SK-MEL-5 (cell line): ENCODE measurements at regions not wholly inside any gene's neighbourhood (a gene's known extent, or its start where the extent isn't known, plus 50 kb on each side); places are given as distances from the start of the nearest gene placed in this dataset.

Experiments used
- DNase-seq: peaks from one replicate; pipeline ENCODE4 v3.0.0-alpha.2; 2016; ENCODE audit warnings: low read depth, low spot score
- in situ Hi-C: cut with HindIII; loops from 2 replicates; pipeline ENCODE4 v1.10.0; 2016; ENCODE audit warnings: low sequenced_read_pairs, high pct_unique_total_duplicates, low pct_unique_long_range_greater_than_20kb

DNA sequence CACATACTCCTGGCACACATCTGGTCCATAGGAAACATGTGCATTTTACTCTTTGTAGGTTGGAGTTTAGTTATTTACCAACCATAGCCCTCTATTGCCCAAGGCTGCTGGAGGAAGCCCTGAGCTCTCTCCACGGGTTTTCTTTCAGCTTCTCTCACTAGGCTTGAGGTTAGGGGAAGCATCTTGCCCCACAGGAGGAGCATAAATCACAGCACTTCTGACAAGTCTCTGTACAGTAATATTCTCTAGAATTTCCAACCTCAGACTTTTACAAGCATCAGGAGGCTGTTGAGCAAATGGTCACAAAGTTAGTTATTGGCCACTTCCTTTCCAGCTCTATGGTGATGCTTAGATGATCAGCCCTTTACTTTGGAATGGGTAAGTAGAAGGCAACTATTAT is 122.9 kb upstream of the GLI3 start:
- no peak for DNase-seq
- in situ Hi-C loops, result no loop called here

DNA sequence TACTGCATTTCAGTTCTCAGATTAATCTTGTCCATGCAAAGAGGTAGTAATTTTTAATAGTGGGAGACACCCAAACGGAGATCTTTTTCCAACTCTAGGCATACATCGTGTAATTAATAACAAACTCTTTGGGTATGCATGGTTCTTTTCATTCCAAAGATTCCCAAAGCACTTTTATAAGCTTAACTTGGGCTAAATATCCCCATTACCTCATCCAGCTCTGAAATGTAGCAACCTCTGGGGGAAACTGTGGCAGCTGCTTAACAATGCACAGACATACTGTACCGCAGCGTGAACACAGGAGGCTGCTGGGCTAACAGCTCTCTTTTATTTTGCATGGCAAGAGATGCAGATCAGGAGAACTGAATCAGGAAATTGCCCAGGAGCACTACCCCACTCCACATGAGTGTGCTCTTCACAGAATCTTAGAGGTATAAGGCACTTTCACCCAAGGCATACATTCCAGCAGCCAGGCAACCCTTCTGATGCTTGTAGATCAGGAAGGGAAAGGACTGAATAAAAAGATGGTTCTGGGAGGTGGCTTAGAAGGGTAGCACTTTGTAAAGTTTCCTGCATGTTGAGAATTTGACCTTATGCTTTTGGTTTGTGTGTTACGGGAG is 114.4 kb upstream of the GLI3 start:
- in situ Hi-C loops, result no loop called here
- no peak for DNase-seq

DNA sequence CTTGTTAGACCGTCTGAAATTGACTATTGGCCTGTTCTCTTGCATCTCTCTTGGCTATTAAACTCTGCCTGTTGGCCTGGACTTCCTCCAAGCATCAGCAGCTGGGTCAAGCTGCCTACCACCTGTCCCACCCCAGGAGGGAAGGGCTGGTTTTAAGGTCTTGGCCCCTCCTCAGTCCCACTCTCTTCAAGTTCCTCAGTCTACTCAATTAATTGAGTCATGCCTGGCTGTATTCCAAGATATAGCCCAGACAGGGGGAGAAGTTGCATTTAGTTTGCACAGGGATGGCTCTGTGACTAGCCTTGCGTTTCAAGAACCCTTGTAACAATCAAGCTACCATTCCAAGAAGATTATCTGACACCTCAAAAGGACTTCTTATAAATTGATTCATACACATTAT is 113.8 kb upstream of the GLI3 start:
- DNase-seq, result no peak
- in situ Hi-C loops, result no loop called here

DNA sequence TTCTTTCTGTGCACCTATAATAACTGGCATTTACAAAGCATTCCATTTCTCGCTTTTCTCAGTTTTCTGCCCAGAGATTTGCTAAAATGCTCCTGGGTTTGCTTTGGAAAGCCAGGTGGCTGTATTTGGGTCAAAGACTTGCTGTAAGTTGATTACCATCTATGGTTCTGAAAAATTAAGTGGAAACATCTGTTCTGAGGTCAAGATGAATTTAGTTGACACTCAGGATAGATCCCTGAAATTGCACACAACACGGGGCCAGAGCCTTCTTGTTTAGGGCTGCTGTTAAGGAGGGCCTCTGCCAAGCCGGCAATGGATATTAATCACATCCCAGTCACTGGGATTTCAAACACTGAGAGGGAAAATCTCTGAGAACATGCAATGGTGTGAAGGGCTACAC is 111.6 kb upstream of the GLI3 start:
- DNase-seq, result no peak
- in situ Hi-C loops, result no loop called here

DNA sequence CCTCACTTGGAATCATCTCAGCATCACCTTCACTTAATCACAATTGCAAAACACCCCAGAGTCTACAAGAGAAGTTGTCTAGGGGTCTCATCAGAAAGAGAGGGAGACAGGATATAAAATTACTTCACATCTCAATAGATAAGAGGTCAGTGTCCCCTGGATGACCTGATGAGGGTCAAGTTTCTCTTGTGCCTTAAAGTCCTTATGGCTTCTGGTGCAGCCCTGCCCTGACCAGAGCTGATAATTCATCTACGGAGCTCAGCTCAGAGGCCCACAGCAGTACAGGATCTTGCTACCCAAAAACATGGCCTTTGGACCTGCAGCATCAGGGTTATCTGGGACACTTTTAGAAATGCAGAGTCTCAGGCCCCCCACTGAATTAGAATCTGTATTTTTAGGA is 111.1 kb upstream of the GLI3 start:
- in situ Hi-C loops, result no loop called here
- DNase-seq, result no peak

DNA sequence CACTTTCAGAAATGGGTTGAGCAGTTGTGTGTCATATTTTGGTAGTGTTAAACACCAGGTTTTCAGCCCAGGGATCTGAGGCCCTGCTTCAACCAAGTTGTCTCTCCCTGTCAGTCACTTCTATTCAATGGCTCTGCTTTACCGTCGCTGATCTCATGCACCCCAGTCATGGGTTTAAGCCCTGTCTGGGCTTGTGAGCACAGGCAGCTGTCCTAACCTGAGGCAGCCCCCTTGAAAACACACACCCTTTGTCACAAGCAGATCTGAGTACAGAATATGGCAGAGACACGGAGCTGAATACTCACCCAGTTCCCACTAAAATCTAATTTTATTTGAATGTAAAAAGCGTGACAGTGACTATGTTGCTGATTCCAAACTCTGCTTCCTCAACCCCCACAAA is 110.6 kb upstream of the GLI3 start:
- in situ Hi-C loops, result no loop called here
- peak; percentile 37 for DNase-seq

DNA sequence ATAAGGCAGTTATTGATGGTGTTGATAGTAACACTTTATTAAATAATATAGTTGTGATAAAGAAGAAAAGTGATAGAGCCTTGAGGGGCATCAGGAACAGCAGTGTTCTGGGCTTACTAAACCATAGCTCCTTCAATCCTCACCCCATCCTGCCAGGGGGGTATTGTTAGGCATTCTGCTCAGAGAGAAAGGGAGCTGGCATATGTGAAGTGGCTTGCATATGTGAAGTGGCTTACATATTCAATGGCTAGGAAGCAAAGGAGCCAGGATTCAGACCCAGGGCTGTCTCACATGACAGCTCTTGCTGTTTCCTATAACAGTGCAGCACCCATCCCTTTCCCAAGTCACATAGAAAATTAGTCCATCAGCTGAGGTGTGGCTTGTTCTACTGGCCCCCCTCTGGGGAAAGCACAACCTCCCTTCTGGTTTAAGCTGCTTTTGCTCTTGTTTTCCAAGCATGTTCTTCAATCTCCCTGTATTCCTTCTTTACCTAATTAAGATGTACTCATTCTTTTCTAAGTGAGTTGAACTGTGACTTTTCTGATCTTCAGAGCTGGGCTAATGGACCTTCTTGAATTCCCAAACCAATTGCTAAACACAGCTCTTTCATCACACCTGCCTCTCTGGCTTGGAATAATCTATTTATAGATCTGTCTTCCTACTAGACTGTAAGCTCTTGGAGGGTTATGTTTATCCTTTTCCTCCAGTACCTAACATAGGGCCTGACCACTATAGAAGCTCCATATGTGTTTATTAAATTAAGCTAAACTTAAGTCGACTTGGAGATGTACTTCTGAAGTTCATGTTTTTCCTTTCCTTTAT is 108.7 kb upstream of the GLI3 start:
- no peak for DNase-seq
- in situ Hi-C loops, result no loop called here

DNA sequence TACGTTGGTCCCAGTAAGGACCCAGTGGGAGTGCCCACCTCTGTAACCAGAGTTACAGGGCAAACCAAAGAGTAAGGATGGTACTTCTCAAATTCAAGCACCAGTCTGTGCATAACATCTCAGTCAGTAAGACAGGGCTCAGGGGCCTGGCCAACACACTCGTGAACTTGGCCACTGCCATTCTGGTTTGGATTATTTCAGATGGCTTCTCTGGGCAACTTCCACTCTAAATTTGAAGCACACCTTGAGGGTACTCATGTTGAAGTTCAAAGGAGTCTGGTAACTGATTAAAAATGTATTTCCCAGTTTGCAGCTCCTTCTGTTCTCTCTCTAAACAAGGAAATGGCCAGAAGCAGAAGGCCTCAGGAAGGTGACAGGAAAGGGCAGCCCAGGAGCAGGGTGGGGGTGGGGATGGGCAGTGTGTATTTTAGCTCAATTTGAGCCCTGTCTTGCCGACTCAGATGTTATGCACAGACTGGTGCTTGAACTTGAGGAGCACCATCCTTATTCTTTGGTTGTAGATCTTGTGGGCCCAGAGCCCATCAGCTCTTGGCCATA is 107.3 kb upstream of the GLI3 start:
- in situ Hi-C loops, result no loop called here
- DNase-seq, result no peak

DNA sequence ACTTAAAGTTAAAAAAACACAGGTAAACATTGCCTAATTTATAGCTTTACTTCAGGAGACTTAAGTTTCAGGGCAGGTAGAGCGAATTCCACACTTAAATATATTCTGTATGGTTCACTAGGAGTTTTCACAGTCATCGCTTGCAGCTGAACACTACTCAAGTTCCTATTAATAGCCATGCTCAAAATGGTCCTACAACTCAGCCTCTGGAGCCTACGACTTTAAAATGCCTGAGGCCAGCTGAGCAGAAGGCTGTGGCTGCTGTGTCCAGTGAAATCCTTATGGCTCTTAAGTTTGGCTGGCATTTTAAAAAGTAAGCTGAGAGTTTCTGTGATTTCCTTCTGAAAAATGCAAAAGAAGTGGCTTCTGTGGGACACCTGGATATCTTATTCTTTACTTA is 105.4 kb upstream of the GLI3 start:
- in situ Hi-C loops, result no loop called here
- no peak for DNase-seq

DNA sequence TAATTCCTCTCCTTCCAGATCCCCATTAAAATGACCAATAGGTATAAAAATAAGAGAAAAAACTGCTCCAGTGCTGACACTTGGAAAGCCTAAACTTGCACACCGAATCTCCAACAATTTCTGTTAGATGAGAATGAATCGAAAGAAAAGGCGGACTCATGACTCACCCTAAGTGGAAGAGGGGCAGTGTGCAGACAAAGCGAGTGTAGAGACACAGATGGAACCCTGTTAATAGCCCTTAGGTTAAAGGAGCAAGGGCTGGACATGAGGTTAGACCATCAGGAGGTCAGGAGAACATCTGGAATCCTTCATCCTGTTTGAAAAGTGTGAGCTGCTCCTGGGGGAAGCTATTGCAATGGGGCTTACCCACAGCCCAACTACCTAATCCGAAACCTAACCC is 103.4 kb upstream of the GLI3 start:
- in situ Hi-C loops, result no loop called here
- DNase-seq, result no peak

DNA sequence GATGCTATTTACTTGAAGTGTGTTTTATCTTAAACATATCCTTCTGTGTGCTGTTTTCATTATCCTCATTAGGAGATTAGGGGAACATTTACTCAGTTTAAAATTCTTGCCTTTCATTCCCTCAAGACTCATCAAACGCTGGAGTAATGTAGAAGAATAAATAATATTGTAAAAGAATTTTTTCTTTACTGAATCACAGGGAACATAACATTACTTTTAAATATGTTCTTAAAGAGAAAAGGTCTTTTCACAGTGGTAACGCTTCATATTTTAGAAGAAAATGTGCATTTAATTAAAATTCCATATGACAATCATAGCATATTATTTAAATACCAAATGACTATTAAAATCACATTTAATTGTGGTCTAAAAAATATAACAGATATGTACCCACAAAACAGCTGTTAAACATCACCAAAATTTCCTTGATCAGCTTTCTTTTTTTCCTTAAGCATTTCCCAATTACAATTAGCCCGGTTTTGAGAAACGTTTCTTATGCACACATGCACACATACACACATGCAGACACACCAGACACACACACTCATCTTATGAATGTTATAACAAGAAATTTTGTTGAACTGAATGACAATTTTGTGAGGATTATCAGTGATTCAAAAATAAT is 102.0 kb upstream of the GLI3 start:
- no peak for DNase-seq
- in situ Hi-C loops, result no loop called here

DNA sequence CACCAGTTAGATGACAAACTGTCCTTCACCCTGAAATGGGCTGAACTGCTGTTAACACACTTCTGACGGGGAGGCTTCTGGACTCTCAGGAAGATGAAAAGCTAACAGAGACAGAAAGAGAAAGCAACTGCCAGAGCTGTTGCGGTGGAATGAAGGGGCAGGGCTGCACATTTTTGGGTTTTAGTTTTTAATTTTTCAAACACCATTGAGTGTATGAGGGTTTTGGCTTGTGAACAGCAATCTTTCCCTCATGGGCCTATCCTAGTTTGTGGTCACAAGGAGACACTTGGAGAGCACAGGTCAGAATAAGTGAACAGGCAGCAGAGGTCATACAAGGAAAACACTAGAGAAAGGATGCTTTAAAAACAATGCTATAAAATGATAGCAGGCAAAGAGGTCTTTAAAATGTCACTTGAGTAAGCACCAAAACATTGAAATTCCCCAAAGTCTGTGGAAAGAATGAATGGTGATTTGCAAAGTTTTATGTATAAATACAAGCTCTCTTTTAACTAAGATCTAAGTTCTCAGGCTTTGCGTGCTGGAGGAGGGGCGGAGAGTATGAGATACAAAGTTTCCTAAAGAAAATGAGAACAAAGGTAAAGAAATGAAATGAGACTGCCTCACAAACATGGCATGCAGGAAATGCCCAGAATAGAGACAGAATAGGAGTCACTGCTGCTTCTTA is 101.4 kb upstream of the GLI3 start:
- no peak for DNase-seq
- in situ Hi-C loops, result no loop called here

DNA sequence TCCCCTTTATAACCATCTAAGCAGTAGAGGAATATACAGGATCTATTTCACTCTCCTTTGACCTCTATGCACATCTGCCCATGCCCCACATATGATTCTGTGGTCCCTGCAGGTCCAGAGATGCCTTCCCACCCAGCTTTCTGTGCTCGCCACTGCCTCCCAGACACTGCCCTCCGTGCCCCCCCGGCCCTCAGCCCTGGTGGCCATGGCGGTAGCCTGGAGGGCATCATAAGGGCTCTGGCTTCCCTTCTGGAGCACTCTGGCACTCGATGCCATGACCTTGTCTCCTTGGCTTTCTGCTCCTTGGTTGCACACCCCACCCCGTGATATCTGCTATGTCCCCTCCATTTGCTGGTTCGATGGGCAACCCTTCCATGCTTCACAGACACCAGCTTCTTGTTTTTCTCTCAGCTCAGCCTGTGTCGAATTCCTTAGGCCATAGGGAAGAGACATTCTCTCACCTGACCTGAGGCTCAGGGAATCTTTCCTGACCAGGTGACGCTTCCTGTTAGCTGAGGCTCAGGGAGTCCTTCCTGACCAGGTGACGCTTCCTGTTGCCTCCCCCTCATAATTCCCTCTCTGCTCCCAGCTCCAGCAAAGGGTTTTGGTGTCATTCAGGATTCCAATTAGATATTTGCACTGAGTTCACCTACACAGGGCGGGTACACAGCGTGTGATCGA is 100.4 kb upstream of the GLI3 start:
- in situ Hi-C loops, result no loop called here
- no peak for DNase-seq

DNA sequence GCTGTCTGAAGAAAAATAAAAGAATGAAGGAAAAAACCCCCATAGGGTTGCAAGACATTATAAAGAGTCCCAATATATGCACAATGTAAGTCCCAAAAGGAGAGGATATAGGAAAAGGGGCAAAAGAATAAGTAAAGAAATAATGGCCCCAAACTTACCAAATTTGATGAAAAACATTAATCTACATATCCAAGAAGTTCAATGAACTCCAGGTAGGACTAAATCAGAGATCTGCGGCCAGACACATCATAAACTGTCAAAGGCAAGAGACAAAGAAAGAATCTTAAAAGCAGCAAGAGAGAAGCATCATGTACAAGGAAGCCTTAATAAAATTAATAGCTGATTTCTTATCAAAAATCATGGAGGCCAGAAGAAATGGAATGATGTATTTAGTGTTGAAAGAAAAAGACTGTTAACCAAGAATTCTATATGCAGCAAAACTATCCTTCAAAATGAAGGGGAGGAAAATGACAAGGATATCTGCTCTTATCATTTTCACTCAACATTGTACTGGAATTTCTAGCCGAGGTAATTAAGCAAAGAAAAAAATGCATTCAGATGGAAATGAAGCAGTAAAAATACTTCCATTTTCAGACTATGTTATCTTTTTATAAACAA is 95.7 kb upstream of the GLI3 start:
- in situ Hi-C loops, result no loop called here

DNA sequence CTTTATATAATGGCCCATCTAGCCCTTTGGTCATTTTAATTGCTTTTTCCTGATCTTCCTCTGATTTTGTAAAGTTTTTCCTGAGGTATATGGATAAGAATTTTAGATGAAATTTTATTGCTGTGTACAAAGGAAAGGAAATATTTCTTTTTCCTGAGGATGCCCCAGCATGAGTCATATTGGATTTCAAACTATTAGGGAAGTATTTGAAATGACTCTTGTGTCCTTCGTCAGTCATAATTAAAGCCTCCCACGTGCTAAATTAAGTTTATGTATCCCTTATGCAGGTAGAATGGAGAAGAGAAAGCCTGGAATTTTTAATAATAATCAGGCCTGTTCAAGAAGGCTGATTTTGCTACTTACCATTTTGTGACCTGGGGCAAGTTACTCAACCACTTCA is 82.6 kb upstream of the GLI3 start:
- in situ Hi-C loops, result no loop called here
- DNase-seq, result no peak

More for the DNA sequence above, 95.7 kb upstream of the GLI3 start:
- no peak for DNase-seq

DNA sequence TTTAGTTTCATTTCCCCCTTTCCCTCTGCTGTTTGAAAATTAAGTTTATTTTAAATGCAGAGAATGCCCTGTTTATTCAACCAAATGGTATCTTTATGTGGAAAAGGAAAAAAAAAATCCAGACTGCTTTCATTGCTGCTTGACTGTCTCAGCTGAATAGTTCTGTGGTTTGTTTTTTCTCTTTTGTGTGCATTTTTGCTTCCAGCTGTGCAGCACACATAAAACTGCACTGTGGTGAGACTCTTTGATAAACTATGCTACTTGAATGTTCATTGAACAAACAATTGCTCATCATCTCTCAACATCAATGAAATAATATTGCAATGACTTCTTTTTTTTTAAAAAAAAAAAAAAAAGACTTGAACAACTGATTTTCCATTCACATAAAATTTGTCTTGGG is 78.6 kb upstream of the GLI3 start:
- in situ Hi-C loops, result no loop called here
- no peak for DNase-seq

DNA sequence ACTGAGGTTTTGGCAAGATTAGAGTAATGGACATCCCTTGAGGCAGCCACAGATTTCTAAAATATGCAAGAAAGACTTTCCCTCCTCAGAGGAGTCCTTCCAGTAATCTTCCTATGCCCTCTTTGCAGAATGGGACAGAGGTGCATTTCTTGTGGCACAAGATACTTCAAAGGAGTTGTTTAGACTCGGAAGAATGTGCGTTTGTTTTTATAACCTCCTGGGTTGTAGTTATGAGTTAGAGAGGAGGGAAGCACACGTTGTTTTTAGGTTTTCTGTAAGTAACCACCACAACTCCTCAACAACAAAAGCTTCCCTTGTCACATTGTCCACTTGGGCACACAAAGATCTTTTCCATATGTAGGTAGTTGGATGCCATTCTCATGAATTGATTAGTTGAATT is 78.1 kb upstream of the GLI3 start:
- DNase-seq, result peak; percentile 16
- in situ Hi-C loops, result no loop called here
